ENCODE measurements at regions not wholly inside any gene's neighbourhood (a gene's known extent, or its start where the extent isn't known, plus 50 kb on each side); places are given as distances from the start of the nearest gene placed in this dataset.
"Not testable (repeated sequence)": the region's sequence is repeated elsewhere in the genome, so short reads cannot be mapped to it uniquely, and the experiment has no call there.

DNA sequence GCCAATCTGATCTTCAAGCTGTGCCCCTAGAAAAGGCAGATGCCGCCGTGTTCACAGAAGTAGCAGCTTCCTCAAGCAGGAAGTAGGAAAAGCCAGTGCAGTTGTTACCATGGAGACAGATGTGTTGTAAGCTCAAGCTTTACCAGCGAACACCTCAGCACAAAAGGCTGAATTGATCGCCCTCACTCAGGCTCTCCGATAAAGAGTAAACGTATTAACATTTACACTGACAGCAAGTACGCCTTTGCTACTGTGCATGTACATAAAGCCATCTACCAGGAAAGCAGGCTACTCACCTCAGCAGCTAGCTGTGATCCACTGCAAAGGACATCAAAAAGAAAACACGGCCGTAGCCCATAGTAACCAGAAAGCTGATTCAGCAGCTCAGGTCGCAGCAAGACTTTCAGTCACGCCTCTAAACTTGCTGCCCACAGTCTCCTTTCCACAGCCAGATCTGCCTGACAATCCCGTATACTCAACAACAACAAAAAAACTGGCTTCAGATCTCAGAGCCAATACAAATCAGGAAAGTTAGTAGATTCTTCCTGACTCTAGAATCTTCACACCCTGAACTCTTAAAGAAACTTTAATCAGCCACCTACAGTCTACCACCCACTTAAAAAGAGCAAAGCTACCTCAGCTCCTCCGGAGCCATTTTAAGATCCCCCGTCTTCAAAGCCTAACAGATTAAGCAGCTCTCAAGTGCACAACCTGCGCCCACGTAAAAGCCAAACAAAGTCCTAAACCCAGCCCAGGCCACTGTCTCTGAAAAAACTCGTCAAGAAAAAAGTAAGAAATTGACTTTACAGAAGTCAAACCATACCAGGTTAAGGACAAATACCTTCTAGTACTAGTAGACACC, 160.0 kb downstream of the DEFB131A start:
- not testable (repeated sequence) for TF ChIP-seq POLR2A (IDR thresholded peaks at IDR 0.05)
- TF ChIP-seq, protein P1, sequence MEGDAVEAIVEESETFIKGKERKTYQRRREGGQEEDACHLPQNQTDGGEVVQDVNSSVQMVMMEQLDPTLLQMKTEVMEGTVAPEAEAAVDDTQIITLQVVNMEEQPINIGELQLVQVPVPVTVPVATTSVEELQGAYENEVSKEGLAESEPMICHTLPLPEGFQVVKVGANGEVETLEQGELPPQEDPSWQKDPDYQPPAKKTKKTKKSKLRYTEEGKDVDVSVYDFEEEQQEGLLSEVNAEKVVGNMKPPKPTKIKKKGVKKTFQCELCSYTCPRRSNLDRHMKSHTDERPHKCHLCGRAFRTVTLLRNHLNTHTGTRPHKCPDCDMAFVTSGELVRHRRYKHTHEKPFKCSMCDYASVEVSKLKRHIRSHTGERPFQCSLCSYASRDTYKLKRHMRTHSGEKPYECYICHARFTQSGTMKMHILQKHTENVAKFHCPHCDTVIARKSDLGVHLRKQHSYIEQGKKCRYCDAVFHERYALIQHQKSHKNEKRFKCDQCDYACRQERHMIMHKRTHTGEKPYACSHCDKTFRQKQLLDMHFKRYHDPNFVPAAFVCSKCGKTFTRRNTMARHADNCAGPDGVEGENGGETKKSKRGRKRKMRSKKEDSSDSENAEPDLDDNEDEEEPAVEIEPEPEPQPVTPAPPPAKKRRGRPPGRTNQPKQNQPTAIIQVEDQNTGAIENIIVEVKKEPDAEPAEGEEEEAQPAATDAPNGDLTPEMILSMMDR (IDR thresholded peaks at IDR 0.05), result not testable (repeated sequence)
